Kidney (tissue), 13 donors: ENCODE measurements at regions not wholly inside any gene's neighbourhood (a gene's known extent, or its start where the extent isn't known, plus 50 kb on each side); places are given as distances from the start of the nearest gene placed in this dataset.

Experiments used
- DNase-seq, 5 donors: peaks; one replicate each; pipeline ENCODE4 v3.0.0-alpha.2; 2013 to 2020
- FAIRE-seq: peaks from 2 replicates; lab custom pipeline; 2012; peaks lifted over from hg19 to GRCh38; lab: Jason Lieb, UNC
- H3K27ac ChIP-seq, 2 donors: one replicate each; pipeline ENCODE4 v1.7.0; 2013; ENCODE audit warnings: low read depth in 2 of 2, low read length in 2 of 2, inconsistent platforms in 1 of 2
- H3K27me3 ChIP-seq: one replicate; pipeline ENCODE4 v1.7.1; 2013; ENCODE audit warnings: low read length, inconsistent platforms; ENCODE audit not compliant: control insufficient read depth, insufficient read depth
- H3K36me3 ChIP-seq, 3 donors: one replicate each; pipeline versions ENCODE4 v1.7.0 to v1.7.1; 2013; ENCODE audit warnings: low read length in 3 of 3, control low read depth in 1 of 3, inconsistent platforms in 1 of 3; ENCODE audit not compliant: insufficient read depth in 3 of 3, control insufficient read depth in 2 of 3
- H3K4me1 ChIP-seq, 3 donors: one replicate each; pipeline versions ENCODE4 v1.7.0 to v1.7.1; 2013; ENCODE audit warnings: low read length in 3 of 3, inconsistent platforms in 1 of 3, low read depth in 1 of 3; ENCODE audit not compliant: control insufficient read depth in 2 of 3, insufficient read depth in 2 of 3
- H3K4me3 ChIP-seq, 3 donors: one replicate each; pipeline versions ENCODE4 v1.7.0 to v1.8.1; 2013; ENCODE audit warnings: low read length in 3 of 3, control low read depth in 1 of 3, inconsistent platforms in 1 of 3
- H3K9ac ChIP-seq, 3 donors: one replicate each; pipeline versions ENCODE4 v1.7.0 to v1.7.1; 2013; ENCODE audit warnings: low read length in 3 of 3, control low read depth in 1 of 3, inconsistent platforms in 1 of 3
- H3K9me3 ChIP-seq, 3 donors: one replicate each; pipeline versions ENCODE4 v1.7.0 to v1.7.1; 2013; ENCODE audit warnings: low read length in 3 of 3, control low read depth in 1 of 3, inconsistent platforms in 1 of 3; ENCODE audit not compliant: control insufficient read depth in 2 of 3, insufficient read depth in 1 of 3
- CTCF ChIP-seq: IDR thresholded peaks from 3 replicates; pipeline ENCODE4 v1.5.1; 2012; ENCODE audit warnings: mild to moderate bottlenecking, moderate library complexity, borderline replicate concordance; ENCODE audit not compliant: insufficient read depth; ENCODE audit errors: extremely low read depth
- intact Hi-C: fragments of 100-400 bp; cut with DNase I; formaldehyde crosslinking; loops from one replicate; pipeline ENCODE4 v1.11.1; 2022
- donor health status: control.
- donor health status: control.
- donor health status: control.
- donor health status: control.
- donor health status: control.
- donor health status: DM: yes; HTN: yes; CAD: no.
- donor health status: Normal renal cell carcinoma (clear cell type).

- H3K4me3 ChIP-seq: no peak overlapping the region
- H3K9ac ChIP-seq: no peak overlapping the region
- no peak for FAIRE-seq
- H3K27me3 ChIP-seq: no peaks in the 10 kb centered on the region
- H3K9me3 ChIP-seq: no peaks in the 10 kb centered on the region
- peak in 3 of 5 donors; percentile 30 to 85 (median 74) for DNase-seq
- H3K27ac ChIP-seq: no peak overlapping the region
- intact Hi-C loops: no loop called here
- no peaks in the 10 kb centered on the region for H3K36me3 ChIP-seq
- no peak for TF ChIP-seq CTCF
- H3K4me1 ChIP-seq: peaks cover 4 to 11% (median 5%) of the 10 kb centered on the region in 3 donors
Observed at GRCh38 chr2:12543978-12544558, 172.7 kb upstream of the TRIB2 start.

- intact Hi-C loops: no loop called here
- H3K27ac ChIP-seq: no peak overlapping the region
- no peaks in the 10 kb centered on the region for H3K36me3 ChIP-seq
- DNase-seq (no peak), FAIRE-seq (no peak)
- no peak overlapping the region for H3K4me3 ChIP-seq
- H3K27me3 ChIP-seq: no peaks in the 10 kb centered on the region
- no peaks in the 10 kb centered on the region for H3K9me3 ChIP-seq
- H3K9ac ChIP-seq: no peak overlapping the region
- H3K4me1 ChIP-seq: peaks cover 0 to 6% (median 4%) of the 10 kb centered on the region in 3 donors
- TF ChIP-seq CTCF: no peak
Observed at GRCh38 chr2:12547566-12548170, 169.1 kb upstream of the TRIB2 start.

- FAIRE-seq (no peak), DNase-seq (no peak)
- no peaks in the 10 kb centered on the region for H3K27me3 ChIP-seq
- H3K9ac ChIP-seq: no peak overlapping the region
- H3K4me1 ChIP-seq: peaks cover 0 to under 1% (median 0%) of the 10 kb centered on the region in 3 donors
- intact Hi-C loops: no loop called here
- no peak overlapping the region for H3K27ac ChIP-seq
- TF ChIP-seq CTCF: no peak
- H3K36me3 ChIP-seq: no peaks in the 10 kb centered on the region
- H3K9me3 ChIP-seq: no peaks in the 10 kb centered on the region
- no peak overlapping the region for H3K4me3 ChIP-seq
Observed at GRCh38 chr2:12548906-12549305, 167.8 kb upstream of the TRIB2 start.

GRCh38 chr2:12549641-12550040 is 167.1 kb upstream of the TRIB2 start:
- Histone ChIP-seq H3K9me3 (no peaks in the 10 kb centered on the region), H3K36me3 (no peaks in the 10 kb centered on the region), H3K9ac (no peak overlapping the region), H3K4me3 (no peak overlapping the region), H3K27me3 (no peaks in the 10 kb centered on the region), H3K27ac (no peak overlapping the region), H3K4me1 (peaks cover 0 to 4% (median 0%) of the 10 kb centered on the region in 3 donors)
- intact Hi-C loops: no loop called here
- no peak for FAIRE-seq
- DNase-seq: no peak
- TF ChIP-seq CTCF: no peak
